Body of pancreas (tissue), 4 donors: ENCODE measurements at regions not wholly inside any gene's neighbourhood (a gene's known extent, or its start where the extent isn't known, plus 50 kb on each side); places are given as distances from the start of the nearest gene placed in this dataset.

Experiments used
- ATAC-seq: fragments of 150-250 bp; one replicate; pipeline ENCODE4 v1.9.1; 2016
- DNase-seq, 4 donors: peaks; one replicate each; pipeline ENCODE4 v3.0.0-alpha.2; 2019
- H3K27ac ChIP-seq, 4 donors: fragments of 200-600 bp; sonication (generic); 1 replicate in 3 of 4; 2 replicates in 1 of 4; pipeline versions ENCODE4 v1.5.1 to v1.6.1; 2016 to 2019; ENCODE audit warnings: mild to moderate bottlenecking in 1 of 4, mixed read lengths in 1 of 4, moderate library complexity in 1 of 4
- H3K27me3 ChIP-seq, 2 donors: fragments of 200-600 bp; sonication (generic); one replicate each; pipeline ENCODE4 v1.6.0; 2016; ENCODE audit warnings: mild to moderate bottlenecking in 1 of 2
- H3K36me3 ChIP-seq, 2 donors: fragments of 200-600 bp; sonication (generic); replicated peaks in 1 of 2; 2 replicates each; pipeline ENCODE4 v1.5.1; 2016; ENCODE audit warnings: low read depth in 2 of 2; ENCODE audit not compliant: insufficient read depth in 1 of 2
- H3K4me1 ChIP-seq: fragments of 200-600 bp; sonication (generic); one replicate; pipeline ENCODE4 v1.6.0; 2016
- H3K4me3 ChIP-seq, 2 donors: fragments of 200-600 bp; sonication (generic); 1 replicate in 1 of 2; 2 replicates in 1 of 2; pipeline ENCODE4 v1.5.1; 2016 to 2019
- H3K9me3 ChIP-seq, 3 donors: fragments of 200-600 bp; sonication (generic); 1 replicate in 2 of 3; 2 replicates in 1 of 3; pipeline ENCODE4 v1.5.1; 2016
- CTCF ChIP-seq, 7 experiments: fragments of 450-650 bp in 4 of 7; fragments of 200-600 bp in 3 of 7; sonication (generic) in 3 of 7; IDR thresholded peaks; one replicate each; pipeline ENCODE4 v1.5.1; 2016 to 2019; ENCODE audit warnings: antibody characterized with exemption in 7 of 7
- POLR2A ChIP-seq, 3 donors: fragments of 450-650 bp; IDR thresholded peaks; one replicate each; pipeline ENCODE4 v1.6.1; 2016; ENCODE audit warnings: antibody characterized with exemption in 3 of 3, mild to moderate bottlenecking in 2 of 3
- WGBS, 2 donors: methylation state at CpG; one replicate each; pipeline ENCODE4 v1.1.5; 2017; 5-methylcytosine and 5-hydroxymethylcytosine counted together
- intact Hi-C: fragments of 100-400 bp; cut with DNase I; formaldehyde crosslinking; loops from one replicate; pipeline ENCODE4 v1.15.1; 2023

- WGBS, 2 donors: 78 to 91% methylated on average over 2 of the region's 2 CpGs
- no peak for TF ChIP-seq POLR2A (IDR thresholded peaks at IDR 0.05)
- no peak for TF ChIP-seq CTCF (IDR thresholded peaks at IDR 0.05)
- Histone ChIP-seq H3K36me3 (no peaks in the 10 kb centered on the region), H3K9me3 (no peaks in the 10 kb centered on the region), H3K4me3 (no peak overlapping the region), H3K27ac (no peak overlapping the region), H3K4me1 (no peaks in the 10 kb centered on the region), H3K27me3 (no peaks in the 10 kb centered on the region)
- DNase-seq (no peak), ATAC-seq (no peak)
- intact Hi-C loops: no loop called here
These were observed 327.3 kb upstream of the SOX9 start for GRCh38 chr17:71793518-71793917.

GRCh38 chr17:71798701-71799100, 322.1 kb upstream of the SOX9 start:
- ATAC-seq (no peak), DNase-seq (no peak)
- no peaks in the 10 kb centered on the region for H3K36me3 ChIP-seq
- H3K9me3 ChIP-seq: no peaks in the 10 kb centered on the region
- no peak overlapping the region for H3K4me3 ChIP-seq
- WGBS, 2 donors: 69 to 79% methylated on average over 2 of the region's 2 CpGs
- peaks cover 47% of the 10 kb centered on the region for H3K4me1 ChIP-seq
- no peaks in the 10 kb centered on the region for H3K27me3 ChIP-seq
- H3K27ac ChIP-seq: peak overlapping the region in 1 of 4 donors; percentile 59
- TF ChIP-seq POLR2A (IDR thresholded peaks at IDR 0.05) (no peak), CTCF (IDR thresholded peaks at IDR 0.05) (no peak)
- intact Hi-C loops: no loop called here

GRCh38 chr17:71799657-71800056, 321.2 kb upstream of the SOX9 start:
- Histone ChIP-seq H3K9me3 (no peaks in the 10 kb centered on the region), H3K4me1 (peaks cover 53% of the 10 kb centered on the region), H3K4me3 (no peak overlapping the region), H3K36me3 (no peaks in the 10 kb centered on the region), H3K27ac (peak overlapping the region in 3 of 4 donors; percentile 29 to 68 (median 59)), H3K27me3 (no peaks in the 10 kb centered on the region)
- WGBS, 2 donors: 19 to 20% methylated on average over 3 of the region's 3 CpGs
- peak; percentile 12 to 44 (median 18) for DNase-seq
- no peak for TF ChIP-seq CTCF (IDR thresholded peaks at IDR 0.05)
- TF ChIP-seq POLR2A (IDR thresholded peaks at IDR 0.05): no peak
- peak; percentile 63 for ATAC-seq
- intact Hi-C loops: no loop called here

GRCh38 chr17:71801301-71801700, 319.5 kb upstream of the SOX9 start:
- TF ChIP-seq POLR2A (IDR thresholded peaks at IDR 0.05) (no peak), CTCF (IDR thresholded peaks at IDR 0.05) (no peak)
- ATAC-seq (no peak), DNase-seq (peak; percentile 15 to 42 (median 23))
- WGBS, 2 donors: 34 to 37% methylated on average over 6 of the region's 6 CpGs
- Histone ChIP-seq H3K4me1 (peaks cover 69% of the 10 kb centered on the region), H3K36me3 (no peaks in the 10 kb centered on the region), H3K9me3 (no peaks in the 10 kb centered on the region), H3K27ac (peak overlapping the region in 3 of 4 donors; percentile 35 to 69 (median 59)), H3K4me3 (no peak overlapping the region), H3K27me3 (no peaks in the 10 kb centered on the region)
- intact Hi-C loops: no loop called here

GRCh38 chr17:71802663-71803062, 318.2 kb upstream of the SOX9 start:
- TF ChIP-seq POLR2A (IDR thresholded peaks at IDR 0.05) (no peak), CTCF (IDR thresholded peaks at IDR 0.05) (no peak)
- ATAC-seq (peak; percentile 64), DNase-seq (peak; percentile 55 to 68 (median 60))
- H3K9me3 ChIP-seq: no peaks in the 10 kb centered on the region
- no peaks in the 10 kb centered on the region for H3K27me3 ChIP-seq
- H3K36me3 ChIP-seq: no peaks in the 10 kb centered on the region
- WGBS, 2 donors: 29 to 63% methylated on average over 3 of the region's 3 CpGs
- H3K4me1 ChIP-seq: peaks cover 70% of the 10 kb centered on the region
- H3K27ac ChIP-seq: peak overlapping the region in 3 of 4 donors; percentile 22 to 60 (median 59)
- no peak overlapping the region for H3K4me3 ChIP-seq
- intact Hi-C loops: no loop called here
